IgD-negative memory B cell (primary cell): ENCODE measurements at regions not wholly inside any gene's neighbourhood (a gene's known extent, or its start where the extent isn't known, plus 50 kb on each side); places are given as distances from the start of the nearest gene placed in this dataset.

ENCODE experiments used
- H3K27ac Mint-ChIP-seq, 3 donors: one replicate each; pipeline ENCODE4 v1.8.0; 2020 to 2022; ENCODE audit warnings: mild to moderate bottlenecking in 3 of 3, mixed read lengths in 3 of 3, moderate library complexity in 1 of 3
- H3K27me3 Mint-ChIP-seq: one replicate; pipeline ENCODE4 v1.8.0; 2021; ENCODE audit warnings: mixed read lengths
- H3K36me3 Mint-ChIP-seq: one replicate; pipeline ENCODE4 v1.8.0; 2020; ENCODE audit warnings: mild to moderate bottlenecking, mixed read lengths
- H3K4me1 Mint-ChIP-seq, 3 donors: one replicate each; pipeline ENCODE4 v1.8.0; 2020 to 2022; ENCODE audit warnings: mixed read lengths in 3 of 3, mild to moderate bottlenecking in 1 of 3
- H3K4me3 Mint-ChIP-seq, 4 donors: one replicate each; pipeline ENCODE4 v1.8.0; 2020 to 2022; ENCODE audit warnings: mild to moderate bottlenecking in 4 of 4, mixed read lengths in 4 of 4, moderate library complexity in 3 of 4
- H3K9me3 Mint-ChIP-seq, 3 donors: one replicate each; pipeline ENCODE4 v1.8.0; 2020 to 2021; ENCODE audit warnings: mixed read lengths in 3 of 3, mild to moderate bottlenecking in 1 of 3

GRCh38 chr6:48318670-48319069 is 207.7 kb upstream of the PTCHD4 start:
- Mint-ChIP-seq H3K27me3 (no peaks in the 10 kb centered on the region), H3K9me3 (peaks cover 0 to 11% (median 1%) of the 10 kb centered on the region in 3 donors), H3K4me1 (no peaks in the 10 kb centered on the region), H3K27ac (no peak overlapping the region), H3K36me3 (no peaks in the 10 kb centered on the region), H3K4me3 (no peak overlapping the region)

GRCh38 chr6:48315915-48316314 is 204.9 kb upstream of the PTCHD4 start:
- Mint-ChIP-seq H3K4me1 (peaks cover 0 to 2% (median 0%) of the 10 kb centered on the region in 3 donors), H3K9me3 (peaks cover 4 to 6% (median 5%) of the 10 kb centered on the region in 3 donors), H3K27me3 (no peaks in the 10 kb centered on the region), H3K4me3 (no peak overlapping the region), H3K27ac (no peak overlapping the region), H3K36me3 (no peaks in the 10 kb centered on the region)

GRCh38 chr6:48315051-48315719 is 204.2 kb upstream of the PTCHD4 start:
- H3K4me3 Mint-ChIP-seq = no peak overlapping the region
- H3K4me1 Mint-ChIP-seq = peaks cover 0 to 2% (median 0%) of the 10 kb centered on the region in 3 donors

GRCh38 chr6:48311301-48311700 is 200.3 kb upstream of the PTCHD4 start:
- Mint-ChIP-seq H3K4me1 (peaks cover 0 to 2% (median 0%) of the 10 kb centered on the region in 3 donors), H3K27ac (no peak overlapping the region), H3K4me3 (no peak overlapping the region), H3K36me3 (peaks cover 2% of the 10 kb centered on the region), H3K27me3 (no peaks in the 10 kb centered on the region), H3K9me3 (peaks cover 2 to 6% (median 5%) of the 10 kb centered on the region in 3 donors)

More at GRCh38 chr6:48315051-48315719, 204.2 kb upstream of the PTCHD4 start:
- Mint-ChIP-seq H3K36me3 (no peaks in the 10 kb centered on the region), H3K9me3 (peaks cover 4 to 6% (median 5%) of the 10 kb centered on the region in 3 donors), H3K27me3 (no peaks in the 10 kb centered on the region), H3K27ac (no peak overlapping the region)

GRCh38 chr6:48307573-48307972 is 196.6 kb upstream of the PTCHD4 start:
- H3K36me3 Mint-ChIP-seq = peaks cover 2% of the 10 kb centered on the region
- H3K4me1 Mint-ChIP-seq = peaks cover 0 to 2% (median 0%) of the 10 kb centered on the region in 3 donors
- no peak overlapping the region for H3K27ac Mint-ChIP-seq
- H3K4me3 Mint-ChIP-seq = no peak overlapping the region
- peaks cover 1 to 9% (median 4%) of the 10 kb centered on the region in 3 donors for H3K9me3 Mint-ChIP-seq
- H3K27me3 Mint-ChIP-seq = no peaks in the 10 kb centered on the region

- Mint-ChIP-seq H3K4me3 (no peak overlapping the region), H3K27me3 (no peaks in the 10 kb centered on the region), H3K9me3 (peaks cover 0 to 19% (median 0%) of the 10 kb centered on the region in 3 donors), H3K27ac (no peak overlapping the region), H3K4me1 (no peaks in the 10 kb centered on the region), H3K36me3 (peaks cover 3% of the 10 kb centered on the region)
Observed at GRCh38 chr6:48290595-48290994, 179.6 kb upstream of the PTCHD4 start.

GRCh38 chr6:48289841-48290240 is 178.8 kb upstream of the PTCHD4 start:
- Mint-ChIP-seq H3K4me1 (no peaks in the 10 kb centered on the region), H3K36me3 (peaks cover 3% of the 10 kb centered on the region), H3K27ac (no peak overlapping the region), H3K9me3 (peaks cover 1 to 26% (median 3%) of the 10 kb centered on the region in 3 donors), H3K4me3 (no peak overlapping the region), H3K27me3 (no peaks in the 10 kb centered on the region)

- Mint-ChIP-seq H3K4me1 (no peaks in the 10 kb centered on the region), H3K36me3 (no peaks in the 10 kb centered on the region), H3K27ac (no peak overlapping the region), H3K27me3 (no peaks in the 10 kb centered on the region), H3K9me3 (peaks cover 3 to 20% (median 7%) of the 10 kb centered on the region in 3 donors), H3K4me3 (no peak overlapping the region)
Observed at GRCh38 chr6:48281217-48281616, 170.2 kb upstream of the PTCHD4 start.

GRCh38 chr6:48280035-48280620 is 169.1 kb upstream of the PTCHD4 start:
- Mint-ChIP-seq H3K4me3 (no peak overlapping the region), H3K27ac (no peak overlapping the region), H3K9me3 (peaks cover 0 to 14% (median 7%) of the 10 kb centered on the region in 3 donors), H3K27me3 (no peaks in the 10 kb centered on the region), H3K36me3 (no peaks in the 10 kb centered on the region), H3K4me1 (no peaks in the 10 kb centered on the region)

GRCh38 chr6:48278261-48278660 is 167.3 kb upstream of the PTCHD4 start:
- Mint-ChIP-seq H3K36me3 (no peaks in the 10 kb centered on the region), H3K27ac (no peak overlapping the region), H3K4me1 (no peaks in the 10 kb centered on the region), H3K9me3 (peaks cover 0 to 5% (median 4%) of the 10 kb centered on the region in 3 donors), H3K27me3 (no peaks in the 10 kb centered on the region), H3K4me3 (no peak overlapping the region)

GRCh38 chr6:48272518-48272917 is 161.5 kb upstream of the PTCHD4 start:
- no peak overlapping the region for H3K27ac Mint-ChIP-seq
- peaks cover 1 to 10% (median 6%) of the 10 kb centered on the region in 3 donors for H3K9me3 Mint-ChIP-seq
- no peaks in the 10 kb centered on the region for H3K27me3 Mint-ChIP-seq
- H3K4me3 Mint-ChIP-seq = no peak overlapping the region
- H3K36me3 Mint-ChIP-seq = peaks cover 2% of the 10 kb centered on the region
- no peaks in the 10 kb centered on the region for H3K4me1 Mint-ChIP-seq

- no peaks in the 10 kb centered on the region for H3K9me3 Mint-ChIP-seq
- no peaks in the 10 kb centered on the region for H3K4me1 Mint-ChIP-seq
- H3K27me3 Mint-ChIP-seq = no peaks in the 10 kb centered on the region
- no peak overlapping the region for H3K27ac Mint-ChIP-seq
- no peaks in the 10 kb centered on the region for H3K36me3 Mint-ChIP-seq
- H3K4me3 Mint-ChIP-seq = no peak overlapping the region
Observed at GRCh38 chr6:48255094-48255493, 144.1 kb upstream of the PTCHD4 start.

- Mint-ChIP-seq H3K27ac (no peak overlapping the region), H3K4me3 (no peak overlapping the region), H3K9me3 (peaks cover 0 to 4% (median 2%) of the 10 kb centered on the region in 3 donors), H3K36me3 (no peaks in the 10 kb centered on the region), H3K27me3 (no peaks in the 10 kb centered on the region), H3K4me1 (no peaks in the 10 kb centered on the region)
Observed at GRCh38 chr6:48249071-48249470, 138.1 kb upstream of the PTCHD4 start.

GRCh38 chr6:48243071-48243470 is 132.1 kb upstream of the PTCHD4 start:
- no peak overlapping the region for H3K27ac Mint-ChIP-seq
- H3K4me3 Mint-ChIP-seq = no peak overlapping the region
- H3K9me3 Mint-ChIP-seq = peaks cover 0 to 17% (median 2%) of the 10 kb centered on the region in 3 donors
- no peaks in the 10 kb centered on the region for H3K27me3 Mint-ChIP-seq
- no peaks in the 10 kb centered on the region for H3K4me1 Mint-ChIP-seq
- no peaks in the 10 kb centered on the region for H3K36me3 Mint-ChIP-seq

- Mint-ChIP-seq H3K9me3 (peaks cover 2 to 27% (median 12%) of the 10 kb centered on the region in 3 donors), H3K4me1 (peaks cover 0 to 1% (median 0%) of the 10 kb centered on the region in 3 donors), H3K27ac (no peak overlapping the region), H3K27me3 (no peaks in the 10 kb centered on the region), H3K4me3 (no peak overlapping the region), H3K36me3 (no peaks in the 10 kb centered on the region)
Observed at GRCh38 chr6:48240287-48240686, 129.3 kb upstream of the PTCHD4 start.

GRCh38 chr6:48236375-48236774 is 125.4 kb upstream of the PTCHD4 start:
- H3K4me3 Mint-ChIP-seq = no peak overlapping the region
- H3K9me3 Mint-ChIP-seq = peaks cover 4 to 20% (median 12%) of the 10 kb centered on the region in 3 donors
- H3K4me1 Mint-ChIP-seq = peaks cover 0 to 1% (median 0%) of the 10 kb centered on the region in 3 donors

More at GRCh38 chr6:48236375-48236774, 125.4 kb upstream of the PTCHD4 start:
- Mint-ChIP-seq H3K27me3 (no peaks in the 10 kb centered on the region), H3K36me3 (no peaks in the 10 kb centered on the region), H3K27ac (no peak overlapping the region)
